HG03469 (cell line): ENCODE measurements at regions not wholly inside any gene's neighbourhood (a gene's known extent, or its start where the extent isn't known, plus 50 kb on each side); places are given as distances from the start of the nearest gene placed in this dataset.
"Not testable (repeated sequence)": the region's sequence is repeated elsewhere in the genome, so short reads cannot be mapped to it uniquely, and the experiment has no call there.

Experiments used
- ATAC-seq: cut with Tn5 transposase; IDR thresholded peaks from one replicate; pipeline ENCODE4 v1.9.1; 2021; ENCODE audit warnings: mild to moderate bottlenecking, moderate library complexity, moderate number of reproducible peaks; ENCODE audit not compliant: unreplicated experiment

DNA sequence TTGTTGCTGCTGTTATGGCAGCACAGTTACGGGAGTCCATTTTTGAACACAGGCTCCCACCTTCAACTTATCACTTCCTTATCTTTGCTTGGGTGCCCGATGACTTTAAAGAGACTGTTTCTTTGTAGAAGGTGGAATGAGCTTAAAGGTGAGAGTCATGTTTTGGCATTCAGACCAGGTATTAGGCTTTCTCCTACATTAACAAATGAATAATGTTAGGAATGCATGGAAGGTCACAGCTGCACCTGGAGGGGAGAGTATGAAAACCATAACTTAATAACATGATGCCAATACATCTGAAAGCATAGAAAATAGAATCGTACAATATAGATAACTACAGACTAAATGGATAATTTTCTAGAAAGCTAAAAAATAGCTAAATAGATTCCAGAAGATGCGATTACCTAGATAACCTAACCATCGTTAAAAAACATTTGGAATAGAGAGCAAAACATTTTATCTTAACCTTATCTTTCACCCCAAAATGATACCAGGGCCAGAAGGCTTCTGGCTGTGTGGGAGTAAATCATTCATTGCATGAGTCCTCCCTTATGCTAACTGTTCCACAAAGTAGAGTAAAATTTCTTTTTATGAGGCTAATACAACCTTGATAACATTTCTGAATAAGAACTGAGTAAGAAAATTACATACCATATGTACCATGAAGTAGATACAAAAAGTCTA is 126.2 kb upstream of the ADCY2 start:
- no peak for ATAC-seq

DNA sequence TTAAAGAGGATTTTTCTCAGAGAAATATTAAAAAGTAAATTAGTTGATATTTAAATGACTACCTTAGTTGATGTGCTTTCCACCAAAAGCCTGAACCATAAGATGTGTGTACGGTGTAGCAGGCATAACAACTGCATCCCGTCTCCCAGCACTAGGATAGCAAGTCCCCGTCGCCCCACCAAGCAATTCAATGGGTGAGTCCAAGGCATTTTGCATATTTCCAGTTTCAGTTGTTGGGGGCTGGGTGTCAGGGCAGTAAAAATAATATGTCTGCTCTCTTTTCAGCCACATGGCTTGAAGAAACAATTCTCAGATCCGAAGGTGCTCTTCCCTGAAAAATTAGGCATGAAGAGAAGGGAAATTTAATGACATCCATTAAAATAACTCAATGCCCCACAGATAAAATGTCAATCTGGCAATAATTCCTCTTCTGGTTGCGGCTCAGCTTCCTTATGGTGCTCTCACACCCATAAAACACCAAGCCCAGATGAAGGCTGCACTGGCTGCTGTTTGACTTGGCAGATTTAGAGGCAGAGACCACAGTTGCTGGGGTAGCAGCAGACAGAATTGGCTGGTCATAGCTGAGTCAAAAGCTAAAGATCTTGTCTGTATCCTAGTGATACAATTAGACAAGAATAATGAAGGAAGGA is 124.4 kb upstream of the ADCY2 start:
- no peak for ATAC-seq

DNA sequence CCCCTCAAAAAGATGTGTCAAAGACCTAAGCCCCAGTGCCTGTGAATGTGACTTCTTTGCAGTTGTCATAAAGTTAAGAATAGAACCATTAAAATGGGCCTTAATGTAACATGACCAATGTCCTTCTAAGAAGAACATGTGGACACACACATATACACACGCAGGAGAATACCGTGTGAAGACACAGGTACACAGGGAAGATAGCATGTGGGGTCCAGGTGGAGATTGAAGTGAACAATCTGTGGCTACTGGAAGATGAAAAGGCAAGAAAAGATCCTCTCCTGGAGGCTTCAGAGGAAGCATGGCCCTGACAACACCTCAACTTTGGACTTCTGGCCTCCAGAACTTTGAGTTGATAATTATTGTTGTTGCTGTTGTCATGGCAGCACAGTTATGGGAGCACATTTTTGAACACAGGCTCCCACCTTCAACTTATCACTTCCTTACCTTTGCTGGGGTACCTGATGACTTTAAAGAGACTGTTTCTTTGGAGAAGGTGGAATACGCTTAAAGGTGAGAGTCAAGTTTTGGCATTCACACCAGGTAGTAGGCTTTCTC is 123.5 kb upstream of the ADCY2 start:
- ATAC-seq, result no peak

DNA sequence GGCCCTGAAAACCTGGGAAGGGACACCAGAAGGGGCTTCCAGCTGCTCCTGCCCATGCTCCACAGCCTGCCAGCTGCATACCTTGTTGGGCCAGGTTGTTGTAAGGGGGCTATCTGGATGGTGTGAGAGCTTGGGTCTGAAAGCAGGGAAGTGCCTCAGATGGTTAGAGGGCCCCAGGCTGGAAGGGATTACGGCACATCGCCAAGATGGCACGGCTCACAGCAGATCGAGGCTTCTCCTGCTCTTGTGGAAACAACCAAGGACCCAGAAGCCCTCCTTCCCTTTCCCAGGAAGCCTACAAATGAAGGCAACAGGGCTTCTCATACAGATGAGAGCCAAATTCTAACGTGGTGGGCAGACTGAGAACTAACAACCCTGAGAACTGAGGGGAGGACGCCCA is 121.7 kb upstream of the ADCY2 start:
- ATAC-seq, result no peak

DNA sequence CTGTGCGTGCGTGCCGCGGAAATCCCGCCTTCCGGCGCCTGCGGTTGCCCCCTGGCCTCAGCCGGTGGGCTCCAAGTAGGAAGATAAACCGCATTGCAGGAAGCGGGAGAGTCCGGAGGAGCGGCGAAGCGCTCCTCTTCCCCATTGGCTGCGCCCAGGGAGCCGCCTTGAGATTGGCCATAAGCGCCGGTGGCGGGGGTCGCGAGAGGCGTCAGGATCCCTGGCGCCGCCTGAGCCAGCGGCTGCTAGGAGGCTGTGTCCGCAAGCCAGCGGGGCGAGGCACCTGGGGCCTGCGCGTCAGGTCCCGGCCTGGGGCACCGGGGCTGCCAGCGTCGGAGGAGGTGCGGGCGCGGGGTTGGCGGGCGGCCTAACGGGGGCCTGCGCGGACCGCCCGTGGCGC is 106.3 kb upstream of the ADCY2 start:
- not testable (repeated sequence) for ATAC-seq

DNA sequence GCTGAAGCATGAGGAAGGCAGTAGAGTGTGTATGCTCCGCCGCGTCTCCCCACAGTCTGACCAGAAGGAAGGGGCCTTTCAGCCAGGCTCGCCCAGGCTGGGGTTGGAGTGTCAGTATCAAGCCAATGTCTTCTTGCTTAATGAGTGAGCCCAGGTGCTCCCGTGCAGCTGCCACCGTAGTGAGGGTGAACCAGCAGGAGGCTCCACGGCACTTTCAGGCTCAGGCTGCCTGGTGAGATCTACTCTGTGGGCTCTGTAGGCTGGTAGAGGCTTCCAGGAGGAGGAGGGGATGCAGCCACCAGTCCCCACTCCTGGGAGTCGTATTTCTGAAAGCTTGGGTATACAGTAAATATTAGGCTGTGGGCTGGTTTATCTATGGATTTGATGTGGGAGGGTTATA is 98.1 kb upstream of the ADCY2 start:
- not testable (repeated sequence) for ATAC-seq

DNA sequence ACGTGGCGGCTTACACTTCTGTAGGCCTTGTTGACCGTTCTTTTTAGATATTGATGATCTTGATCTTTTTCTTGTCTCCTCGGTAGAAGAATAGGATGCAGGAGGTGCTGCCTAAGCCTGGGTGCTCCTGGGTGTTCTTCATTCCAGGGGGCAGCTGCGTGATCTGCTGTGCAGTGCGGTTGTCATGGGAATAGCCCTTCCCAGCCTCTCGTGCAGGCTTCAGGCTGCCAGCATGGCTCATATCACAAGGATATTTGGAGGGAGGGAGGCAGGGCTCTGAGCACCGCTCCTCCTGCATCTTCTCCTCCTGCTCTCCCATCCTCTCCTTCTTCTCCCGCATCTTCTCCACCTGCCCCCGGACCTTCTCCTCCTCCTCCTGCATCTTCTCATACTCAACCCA is 96.2 kb upstream of the ADCY2 start:
- ATAC-seq, result not testable (repeated sequence)

DNA sequence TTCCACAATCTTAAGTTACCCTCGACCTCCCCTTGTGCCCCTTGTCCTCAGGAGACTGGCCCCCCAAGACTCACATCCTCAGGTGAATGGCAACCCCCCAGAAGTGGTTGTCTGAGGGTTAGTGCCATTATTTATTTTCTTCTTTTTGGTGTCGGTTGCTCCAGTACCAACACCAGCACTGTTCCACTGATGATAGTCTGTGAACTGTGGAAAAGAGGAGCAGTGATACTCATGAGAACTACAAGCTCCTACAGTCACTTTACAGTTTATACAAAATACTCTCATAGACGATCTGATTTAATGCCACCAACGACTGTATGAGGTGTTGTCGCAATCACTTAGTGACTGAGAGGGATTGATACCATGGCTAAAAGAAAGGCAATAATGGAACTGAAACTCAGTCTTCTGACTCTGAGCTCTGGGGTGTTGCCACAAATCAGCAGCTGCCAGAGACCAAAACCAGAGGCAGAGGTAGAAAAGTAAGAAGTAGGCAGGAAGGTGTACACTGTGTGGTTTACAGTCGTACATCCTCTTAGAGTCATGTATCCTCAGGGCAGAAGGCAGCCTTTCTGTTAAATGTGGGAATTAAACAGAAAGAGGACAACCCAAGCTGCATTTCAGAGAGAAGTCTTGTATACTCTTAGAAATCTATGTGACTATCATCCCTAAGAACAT is 90.8 kb upstream of the ADCY2 start:
- not testable (repeated sequence) for ATAC-seq

DNA sequence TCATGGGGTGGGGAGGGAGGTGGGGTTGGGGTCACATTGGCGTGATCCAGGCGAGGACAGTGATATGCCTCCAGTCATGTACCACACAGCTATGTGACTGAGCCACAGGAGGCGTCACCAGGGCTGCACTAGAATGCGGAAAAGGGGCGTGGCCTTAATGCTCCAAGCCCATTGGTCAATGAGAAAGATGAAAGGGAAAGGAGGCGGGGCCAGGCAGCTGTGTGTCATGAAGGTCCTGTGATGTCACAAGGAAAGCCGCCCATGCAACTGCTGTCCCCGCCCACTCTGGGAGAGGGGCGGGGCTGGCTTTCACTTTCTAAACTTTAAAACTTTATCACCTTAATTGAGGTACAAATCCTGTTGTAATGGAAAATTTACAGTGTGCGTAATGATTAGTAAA is 89.4 kb upstream of the ADCY2 start:
- not testable (repeated sequence) for ATAC-seq

DNA sequence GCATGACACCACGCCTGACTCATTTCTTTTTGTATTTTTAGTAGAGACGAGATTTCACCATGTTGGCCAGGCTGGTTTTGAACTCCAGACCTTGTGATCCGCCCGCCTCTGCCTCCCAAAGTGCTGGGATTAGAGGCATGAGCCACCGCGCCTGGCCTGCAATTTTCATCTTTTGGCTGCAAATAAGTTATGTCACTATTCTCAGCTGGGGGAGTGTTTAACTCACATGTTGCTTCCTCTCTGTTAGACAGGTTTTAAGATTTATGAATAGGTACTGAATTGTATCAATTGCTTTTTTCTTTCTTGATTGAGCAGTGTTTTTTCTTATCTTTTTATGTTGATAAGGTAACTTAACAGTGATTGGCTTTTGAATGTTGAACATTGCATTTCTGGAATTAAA is 88.2 kb upstream of the ADCY2 start:
- not testable (repeated sequence) for ATAC-seq

DNA sequence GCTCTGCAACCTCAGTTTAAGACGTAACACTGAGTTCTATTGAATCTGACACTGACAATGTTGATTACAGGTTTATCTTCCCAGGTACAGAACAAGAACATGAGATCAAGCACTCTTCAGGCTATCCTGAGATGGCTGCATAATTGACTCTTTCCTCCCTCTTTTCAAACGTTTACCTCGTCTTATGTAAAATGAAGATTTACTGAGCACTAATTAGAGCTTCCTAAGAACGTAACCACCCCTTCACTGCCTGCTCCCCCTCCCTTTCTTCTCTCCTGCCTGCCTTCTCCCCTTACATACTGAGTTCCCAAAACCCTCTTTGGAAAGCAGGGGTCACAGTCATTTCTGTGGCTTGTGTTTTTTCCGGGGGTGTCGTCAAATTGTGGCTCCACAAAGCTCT is 86.2 kb upstream of the ADCY2 start:
- not testable (repeated sequence) for ATAC-seq

DNA sequence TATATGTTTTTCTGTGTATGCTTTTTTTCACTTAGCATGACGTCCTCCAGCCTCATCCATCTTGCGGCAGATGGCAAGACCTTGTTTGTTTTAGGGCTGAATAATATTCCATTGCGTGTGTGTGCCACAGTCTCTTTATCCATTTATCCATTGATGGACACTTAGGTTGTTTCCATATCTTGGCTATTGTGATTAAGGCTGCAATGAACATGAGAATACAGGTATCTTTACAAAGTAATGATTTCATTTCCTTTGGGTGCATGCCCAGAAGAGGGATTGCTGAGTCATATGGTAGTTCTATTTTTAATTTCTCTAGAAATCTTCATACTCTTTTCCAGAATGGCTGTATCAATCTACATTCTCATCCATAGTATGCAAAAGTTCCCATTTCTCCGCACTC is 85.3 kb upstream of the ADCY2 start:
- ATAC-seq, result not testable (repeated sequence)

DNA sequence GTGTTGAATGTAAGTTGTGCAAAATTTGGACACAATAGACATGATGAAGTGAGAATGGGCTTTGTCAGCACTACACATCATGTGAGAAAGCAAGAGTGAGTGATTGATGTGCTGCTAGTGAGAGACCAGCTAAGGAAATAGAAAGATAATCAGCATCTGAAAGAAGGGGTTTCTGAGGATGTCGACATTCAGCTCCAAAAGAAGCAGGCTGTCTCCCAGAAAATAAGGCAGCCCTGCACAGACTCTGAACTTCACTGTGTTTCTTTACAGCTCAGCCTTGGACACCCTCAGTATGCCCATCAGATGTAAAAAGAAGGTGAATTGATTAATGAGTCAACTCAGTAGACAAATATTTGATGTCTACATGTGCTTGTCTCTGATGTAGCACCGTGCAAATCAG is 80.8 kb upstream of the ADCY2 start:
- no peak for ATAC-seq

DNA sequence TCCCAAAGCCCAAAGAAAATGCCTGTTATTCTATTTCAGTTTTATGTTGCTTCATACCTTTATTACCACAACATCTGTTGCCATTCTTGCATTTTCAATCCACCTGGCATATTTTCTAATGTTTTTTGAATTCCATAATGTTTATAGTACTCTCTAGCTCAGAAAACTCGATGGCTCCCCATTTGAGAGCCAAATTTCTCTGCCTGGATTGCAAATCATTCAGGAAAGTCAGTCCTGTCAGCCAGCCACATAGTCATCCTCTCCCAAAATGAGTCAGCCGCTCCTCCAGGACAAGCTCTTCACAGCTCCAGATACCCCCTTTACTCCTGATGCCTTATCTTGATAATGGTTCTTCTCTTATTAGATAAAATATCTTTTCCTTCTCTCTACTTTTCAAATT is 78.2 kb upstream of the ADCY2 start:
- no peak for ATAC-seq

DNA sequence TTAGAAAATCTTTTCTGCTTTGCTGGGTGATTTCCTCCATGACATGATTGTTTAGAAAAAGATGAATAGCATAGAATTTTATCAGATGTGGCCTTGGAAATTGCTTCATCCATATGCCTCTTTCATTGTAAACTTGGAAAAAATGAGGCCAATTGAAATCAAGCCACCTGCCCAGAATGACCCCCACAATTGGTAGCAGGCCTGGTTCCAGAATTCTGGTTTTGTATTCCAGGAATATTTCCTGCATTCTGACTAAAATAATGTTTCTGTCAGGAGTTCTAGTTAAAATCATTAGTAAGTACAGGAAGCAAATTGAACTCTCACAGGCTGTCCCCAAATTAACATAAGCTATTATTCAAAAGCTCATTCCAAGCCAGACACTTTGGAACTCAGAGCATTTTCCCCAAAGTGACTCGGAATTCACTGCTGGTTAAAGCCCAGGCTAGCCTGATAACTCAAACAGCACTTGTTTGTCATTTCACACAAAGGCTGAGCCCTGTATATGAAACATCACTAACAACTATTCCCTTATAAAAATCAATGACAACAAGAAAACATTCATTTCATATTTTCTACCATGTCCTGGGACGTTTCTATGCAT is 75.1 kb upstream of the ADCY2 start:
- no peak for ATAC-seq

DNA sequence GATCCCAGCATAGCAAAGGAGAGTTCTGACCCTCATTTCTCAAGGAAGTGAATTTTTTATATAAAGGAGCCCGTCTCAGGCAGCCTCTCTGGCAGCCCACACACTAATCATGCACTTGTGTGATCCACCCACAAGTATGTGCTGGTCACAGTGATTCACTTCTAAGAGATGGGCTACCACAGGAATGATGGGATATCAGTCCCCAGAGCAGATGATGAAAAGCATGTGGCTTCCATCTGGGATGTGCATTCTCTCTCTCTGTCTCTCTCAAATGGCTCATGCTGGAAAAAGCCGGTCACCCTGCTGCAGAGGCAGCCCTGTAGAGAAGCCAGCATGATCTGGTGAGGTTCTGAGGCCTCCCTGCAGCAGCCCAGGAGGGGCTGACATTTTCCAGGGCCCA is 74.2 kb upstream of the ADCY2 start:
- no peak for ATAC-seq

DNA sequence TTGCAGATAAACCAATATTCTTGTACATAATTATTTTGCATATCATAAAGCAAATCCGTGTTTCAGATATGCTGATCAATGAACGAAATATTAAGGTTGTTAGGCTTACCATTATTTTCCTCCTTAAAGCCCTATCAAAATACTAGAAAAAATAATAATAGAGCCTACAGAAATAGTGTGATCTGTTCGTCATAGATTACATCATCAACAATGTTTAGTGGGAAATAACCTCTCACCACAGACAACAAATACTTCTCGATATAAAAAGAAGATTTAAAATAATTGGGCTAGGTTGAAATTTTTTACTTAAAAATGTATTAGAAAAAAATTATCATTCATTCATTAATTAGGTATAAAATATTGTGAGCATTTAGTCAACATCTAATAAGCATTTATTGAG is 71.0 kb upstream of the ADCY2 start:
- ATAC-seq, result no peak

DNA sequence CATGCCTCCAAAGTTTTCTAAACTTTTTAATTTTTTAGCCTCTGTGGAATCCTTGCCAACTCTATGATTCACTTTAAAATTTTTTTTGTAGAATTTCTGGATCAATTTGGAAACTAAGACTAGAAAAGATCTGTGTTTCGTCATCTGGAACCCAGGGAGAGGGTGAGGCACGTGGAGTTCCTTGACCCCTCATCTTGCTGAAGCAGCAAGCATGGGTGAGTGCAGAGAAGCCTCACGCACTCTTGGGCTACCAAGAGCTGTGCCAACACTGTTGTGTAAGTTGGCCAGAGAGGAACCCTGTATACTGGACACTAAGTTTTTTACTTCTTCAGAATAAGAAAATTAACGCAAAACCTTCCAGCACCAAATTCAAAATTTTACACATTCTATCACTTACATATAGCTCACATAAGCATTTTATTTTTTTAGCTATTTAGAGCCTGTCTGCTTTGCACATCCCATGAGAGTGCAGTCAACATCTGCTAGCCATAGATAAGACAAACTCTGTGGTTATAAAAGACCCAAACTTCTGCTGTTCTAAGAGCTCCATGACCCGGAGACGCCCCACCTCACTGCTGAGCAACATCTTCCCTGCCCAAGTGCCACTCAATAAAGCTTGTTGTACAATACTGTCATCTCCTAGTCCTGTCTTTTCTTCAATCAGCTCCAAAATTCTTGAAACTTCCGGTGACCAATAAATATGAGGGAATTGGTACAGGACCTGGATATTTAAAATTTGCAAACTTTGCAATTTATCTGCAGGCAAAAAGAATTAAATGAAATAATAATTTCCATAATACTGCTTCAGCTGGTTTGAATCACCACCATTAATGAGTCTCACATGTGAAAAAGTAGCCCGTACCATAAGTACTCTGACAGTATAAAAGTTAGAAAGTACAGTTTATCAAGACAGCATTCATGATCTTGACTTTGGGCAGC is 69.7 kb upstream of the ADCY2 start:
- no peak for ATAC-seq

DNA sequence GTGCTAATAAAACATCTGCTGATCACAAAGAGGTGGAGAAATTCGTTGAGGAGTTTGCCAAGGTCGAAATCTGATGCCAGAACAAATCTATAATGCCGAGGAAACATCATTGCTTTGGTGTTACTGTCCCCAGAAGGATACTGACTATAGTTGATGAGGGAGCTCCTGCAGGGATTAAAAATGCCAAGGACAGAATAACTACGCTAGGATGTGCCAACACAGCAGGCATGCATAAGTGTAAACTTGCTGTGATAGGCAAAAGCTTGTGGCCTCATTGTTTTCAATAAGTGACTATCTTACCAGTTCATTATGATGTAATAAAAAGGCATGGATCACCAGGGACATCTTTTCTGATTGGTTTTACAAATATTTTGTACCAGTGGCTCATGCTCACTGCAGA is 66.8 kb upstream of the ADCY2 start:
- ATAC-seq, result no peak

DNA sequence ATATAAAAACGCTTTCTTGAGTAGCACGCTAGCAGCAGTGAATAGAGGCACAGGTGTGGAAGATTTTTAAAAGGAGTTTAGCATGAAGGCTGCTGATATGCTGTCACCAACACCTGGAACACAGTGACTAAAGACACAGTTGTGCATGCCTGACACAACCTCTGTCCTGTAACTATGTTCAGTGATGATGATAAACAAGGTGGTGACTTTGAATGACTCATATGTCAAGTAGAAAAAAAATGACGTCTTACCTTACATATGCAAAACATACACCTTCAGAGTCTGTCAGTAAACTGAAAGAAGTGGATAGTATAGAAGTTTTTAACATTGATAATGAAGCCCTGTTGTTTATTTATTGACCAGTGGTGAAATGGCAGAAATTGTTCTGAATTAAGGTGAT is 66.2 kb upstream of the ADCY2 start:
- no peak for ATAC-seq
